ENCODE measurements at regions not wholly inside any gene's neighbourhood (a gene's known extent, or its start where the extent isn't known, plus 50 kb on each side); places are given as distances from the start of the nearest gene placed in this dataset.

GRCh38 chr18:73948084-73948483 is 199.6 kb downstream of the FBXO15 start:
- 67% methylated on average over 3 of the region's 4 CpGs for WGBS (ENCODE audit: insufficient coverage)
- Histone ChIP-seq H3K9ac (ENCODE audit: insufficient read depth, low read length, poor library complexity, severe bottlenecking) (no peak overlapping the region), H3K27me3 (ENCODE audit: control insufficient read depth in 2 of 2, insufficient read depth in 2 of 2, low read length in 2 of 2) (no peaks in the 10 kb centered on the region), H2AFZ (ENCODE audit: insufficient read depth, low read depth, low read length, poor library complexity, severe bottlenecking) (no peak overlapping the region), H3K4me3 (replicated peaks in 1 of 3; ENCODE audit: low read depth in 2 of 3, low read length in 3 of 3) (no peak overlapping the region), H3K27ac (ENCODE audit: low read depth in 1 of 2, low read length in 2 of 2) (no peak overlapping the region), H3K9me3 (replicated peaks in 1 of 2; ENCODE audit: control insufficient read depth in 1 of 2, insufficient read depth in 1 of 2, low read length in 2 of 2) (peaks cover 0 to 2% of the 10 kb centered on the region in 2 donors), H3K36me3 (replicated peaks in 1 of 2; ENCODE audit: control insufficient read depth in 1 of 2, insufficient read depth in 2 of 2, low read length in 2 of 2) (no peaks in the 10 kb centered on the region), H4K20me1 (ENCODE audit: insufficient read depth, low read length) (no peaks in the 10 kb centered on the region), H3K79me2 (ENCODE audit: insufficient read depth, low read length) (no peaks in the 10 kb centered on the region), H3K4me1 (ENCODE audit: control insufficient read depth in 1 of 2, insufficient read depth in 2 of 2, low read length in 2 of 2) (no peaks in the 10 kb centered on the region), H3K4me2 (replicated peaks; ENCODE audit: extremely low read depth, low read length, poor library complexity, severe bottlenecking) (no peak overlapping the region)
- no peak for DNase-seq
- Mint-ChIP-seq H3K9me3 (peaks cover 2 to 21% (median 4%) of the 10 kb centered on the region in 7 donors), H3K27me3 (ENCODE audit: low read depth in 3 of 3) (peaks cover 2 to 4% (median 3%) of the 10 kb centered on the region in 3 donors), H3K4me1 (no peaks in the 10 kb centered on the region), H3K4me3 (no peak overlapping the region), H3K36me3 (no peaks in the 10 kb centered on the region), H3K27ac (no peak overlapping the region)
- intact Hi-C loops (cut with micrococcal nuclease) = no loop called here
- TF ChIP-seq, protein P1, sequence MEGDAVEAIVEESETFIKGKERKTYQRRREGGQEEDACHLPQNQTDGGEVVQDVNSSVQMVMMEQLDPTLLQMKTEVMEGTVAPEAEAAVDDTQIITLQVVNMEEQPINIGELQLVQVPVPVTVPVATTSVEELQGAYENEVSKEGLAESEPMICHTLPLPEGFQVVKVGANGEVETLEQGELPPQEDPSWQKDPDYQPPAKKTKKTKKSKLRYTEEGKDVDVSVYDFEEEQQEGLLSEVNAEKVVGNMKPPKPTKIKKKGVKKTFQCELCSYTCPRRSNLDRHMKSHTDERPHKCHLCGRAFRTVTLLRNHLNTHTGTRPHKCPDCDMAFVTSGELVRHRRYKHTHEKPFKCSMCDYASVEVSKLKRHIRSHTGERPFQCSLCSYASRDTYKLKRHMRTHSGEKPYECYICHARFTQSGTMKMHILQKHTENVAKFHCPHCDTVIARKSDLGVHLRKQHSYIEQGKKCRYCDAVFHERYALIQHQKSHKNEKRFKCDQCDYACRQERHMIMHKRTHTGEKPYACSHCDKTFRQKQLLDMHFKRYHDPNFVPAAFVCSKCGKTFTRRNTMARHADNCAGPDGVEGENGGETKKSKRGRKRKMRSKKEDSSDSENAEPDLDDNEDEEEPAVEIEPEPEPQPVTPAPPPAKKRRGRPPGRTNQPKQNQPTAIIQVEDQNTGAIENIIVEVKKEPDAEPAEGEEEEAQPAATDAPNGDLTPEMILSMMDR (IDR thresholded peaks at IDR 0.05) = no peak

DNA sequence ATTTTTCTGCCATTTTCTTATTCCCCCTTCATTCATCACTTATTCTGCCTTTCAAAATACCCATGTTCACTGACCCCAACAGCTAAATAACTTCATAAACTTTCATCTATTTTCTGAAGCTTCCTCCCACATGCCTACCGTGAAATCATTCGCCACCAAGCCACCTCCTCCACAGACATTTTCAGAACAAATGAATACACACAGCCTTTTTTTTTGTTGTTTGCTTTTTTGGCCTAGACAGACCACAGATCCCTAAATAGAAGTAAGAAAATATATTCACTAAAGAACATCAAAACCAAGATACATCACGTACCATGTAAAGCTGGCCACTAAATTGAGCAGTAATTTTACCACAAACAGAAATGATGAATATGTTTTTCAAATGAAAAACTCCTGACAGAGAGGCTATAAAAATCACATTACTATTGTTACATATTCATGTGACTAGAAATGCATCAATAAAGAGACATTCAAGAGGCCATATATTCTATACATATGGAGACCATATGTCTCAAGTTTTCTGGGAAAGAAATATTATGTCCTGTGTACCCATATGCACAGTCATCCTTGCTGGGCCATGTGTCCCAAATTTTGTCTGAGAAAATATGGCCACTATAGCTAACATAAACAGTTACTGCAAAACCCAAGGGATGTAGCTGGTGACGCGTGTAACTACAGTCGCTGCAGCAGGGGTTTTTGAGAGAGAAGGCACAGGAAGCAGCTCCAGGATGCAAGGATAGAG is 200.3 kb downstream of the FBXO15 start:
- H3K27ac ChIP-seq (ENCODE audit: low read depth in 1 of 2, low read length in 2 of 2) = no peak overlapping the region
- Mint-ChIP-seq H3K9me3 (peaks cover 2 to 21% (median 4%) of the 10 kb centered on the region in 7 donors), H3K27me3 (ENCODE audit: low read depth in 3 of 3) (peaks cover 2 to 3% (median 3%) of the 10 kb centered on the region in 3 donors), H3K4me3 (no peak overlapping the region), H3K36me3 (no peaks in the 10 kb centered on the region), H3K4me1 (no peaks in the 10 kb centered on the region), H3K27ac (no peak overlapping the region)
- intact Hi-C loops (cut with micrococcal nuclease) = no loop called here
- H4K20me1 ChIP-seq (ENCODE audit: insufficient read depth, low read length) = no peaks in the 10 kb centered on the region
- no peak overlapping the region for H3K4me2 ChIP-seq (replicated peaks; ENCODE audit: extremely low read depth, low read length, poor library complexity, severe bottlenecking)
- DNase-seq = no peak
- TF ChIP-seq, protein P1 (IDR thresholded peaks at IDR 0.05) = no peak
- H3K36me3 ChIP-seq (replicated peaks in 1 of 2; ENCODE audit: control insufficient read depth in 1 of 2, insufficient read depth in 2 of 2, low read length in 2 of 2) = no peaks in the 10 kb centered on the region
- 80% methylated on average over 1 of the region's 6 CpGs for WGBS (ENCODE audit: insufficient coverage)
- no peak overlapping the region for H2AFZ ChIP-seq (ENCODE audit: insufficient read depth, low read depth, low read length, poor library complexity, severe bottlenecking)
- no peaks in the 10 kb centered on the region for H3K27me3 ChIP-seq (ENCODE audit: control insufficient read depth in 2 of 2, insufficient read depth in 2 of 2, low read length in 2 of 2)
- H3K79me2 ChIP-seq (ENCODE audit: insufficient read depth, low read length) = no peaks in the 10 kb centered on the region
- H3K4me3 ChIP-seq (replicated peaks in 1 of 3; ENCODE audit: low read depth in 2 of 3, low read length in 3 of 3) = no peak overlapping the region
- H3K9me3 ChIP-seq (replicated peaks in 1 of 2; ENCODE audit: control insufficient read depth in 1 of 2, insufficient read depth in 1 of 2, low read length in 2 of 2) = peaks cover 0 to 2% of the 10 kb centered on the region in 2 donors
- H3K4me1 ChIP-seq (ENCODE audit: control insufficient read depth in 1 of 2, insufficient read depth in 2 of 2, low read length in 2 of 2) = no peaks in the 10 kb centered on the region
- no peak overlapping the region for H3K9ac ChIP-seq (ENCODE audit: insufficient read depth, low read length, poor library complexity, severe bottlenecking)

Data from CD14-positive monocyte (primary cell).